Kidney (tissue), 13 donors: ENCODE measurements at regions not wholly inside any gene's neighbourhood (a gene's known extent, or its start where the extent isn't known, plus 50 kb on each side); places are given as distances from the start of the nearest gene placed in this dataset.

Source experiments
- DNase-seq, 5 donors: peaks; one replicate each; pipeline ENCODE4 v3.0.0-alpha.2; 2013 to 2020
- FAIRE-seq: peaks from 2 replicates; lab custom pipeline; 2012; peaks lifted over from hg19 to GRCh38; lab: Jason Lieb, UNC
- H3K27ac ChIP-seq, 2 donors: one replicate each; pipeline ENCODE4 v1.7.0; 2013; ENCODE audit warnings: low read depth in 2 of 2, low read length in 2 of 2, inconsistent platforms in 1 of 2
- H3K27me3 ChIP-seq: one replicate; pipeline ENCODE4 v1.7.1; 2013; ENCODE audit warnings: low read length, inconsistent platforms; ENCODE audit not compliant: control insufficient read depth, insufficient read depth
- H3K36me3 ChIP-seq, 3 donors: one replicate each; pipeline versions ENCODE4 v1.7.0 to v1.7.1; 2013; ENCODE audit warnings: low read length in 3 of 3, control low read depth in 1 of 3, inconsistent platforms in 1 of 3; ENCODE audit not compliant: insufficient read depth in 3 of 3, control insufficient read depth in 2 of 3
- H3K4me1 ChIP-seq, 3 donors: one replicate each; pipeline versions ENCODE4 v1.7.0 to v1.7.1; 2013; ENCODE audit warnings: low read length in 3 of 3, inconsistent platforms in 1 of 3, low read depth in 1 of 3; ENCODE audit not compliant: control insufficient read depth in 2 of 3, insufficient read depth in 2 of 3
- H3K4me3 ChIP-seq, 3 donors: one replicate each; pipeline versions ENCODE4 v1.7.0 to v1.8.1; 2013; ENCODE audit warnings: low read length in 3 of 3, control low read depth in 1 of 3, inconsistent platforms in 1 of 3
- H3K9ac ChIP-seq, 3 donors: one replicate each; pipeline versions ENCODE4 v1.7.0 to v1.7.1; 2013; ENCODE audit warnings: low read length in 3 of 3, control low read depth in 1 of 3, inconsistent platforms in 1 of 3
- H3K9me3 ChIP-seq, 3 donors: one replicate each; pipeline versions ENCODE4 v1.7.0 to v1.7.1; 2013; ENCODE audit warnings: low read length in 3 of 3, control low read depth in 1 of 3, inconsistent platforms in 1 of 3; ENCODE audit not compliant: control insufficient read depth in 2 of 3, insufficient read depth in 1 of 3
- CTCF ChIP-seq: IDR thresholded peaks from 3 replicates; pipeline ENCODE4 v1.5.1; 2012; ENCODE audit warnings: mild to moderate bottlenecking, moderate library complexity, borderline replicate concordance; ENCODE audit not compliant: insufficient read depth; ENCODE audit errors: extremely low read depth
- intact Hi-C: fragments of 100-400 bp; cut with DNase I; formaldehyde crosslinking; loops from one replicate; pipeline ENCODE4 v1.11.1; 2022
- donor health status: control.
- donor health status: control.
- donor health status: control.
- donor health status: control.
- donor health status: control.
- donor health status: DM: yes; HTN: yes; CAD: no.
- donor health status: Normal renal cell carcinoma (clear cell type).

GRCh38 chr4:79638735-79639134 is 230.7 kb upstream of the GK2 start:
- no peak for DNase-seq
- H3K4me1 ChIP-seq = no peaks in the 10 kb centered on the region
- H3K9me3 ChIP-seq = no peaks in the 10 kb centered on the region
- no peaks in the 10 kb centered on the region for H3K36me3 ChIP-seq
- H3K9ac ChIP-seq = no peak overlapping the region
- no peaks in the 10 kb centered on the region for H3K27me3 ChIP-seq
- H3K27ac ChIP-seq = no peak overlapping the region
- intact Hi-C loops = no loop called here
- FAIRE-seq = no peak
- TF ChIP-seq CTCF = no peak
- no peak overlapping the region for H3K4me3 ChIP-seq

GRCh38 chr4:79636991-79637390 is 229.0 kb upstream of the GK2 start:
- Histone ChIP-seq H3K9me3 (no peaks in the 10 kb centered on the region), H3K9ac (no peak overlapping the region), H3K27me3 (no peaks in the 10 kb centered on the region), H3K36me3 (no peaks in the 10 kb centered on the region), H3K4me1 (no peaks in the 10 kb centered on the region), H3K27ac (no peak overlapping the region), H3K4me3 (no peak overlapping the region)
- no peak for DNase-seq
- intact Hi-C loops = no loop called here
- FAIRE-seq = no peak
- TF ChIP-seq CTCF = no peak

DNA sequence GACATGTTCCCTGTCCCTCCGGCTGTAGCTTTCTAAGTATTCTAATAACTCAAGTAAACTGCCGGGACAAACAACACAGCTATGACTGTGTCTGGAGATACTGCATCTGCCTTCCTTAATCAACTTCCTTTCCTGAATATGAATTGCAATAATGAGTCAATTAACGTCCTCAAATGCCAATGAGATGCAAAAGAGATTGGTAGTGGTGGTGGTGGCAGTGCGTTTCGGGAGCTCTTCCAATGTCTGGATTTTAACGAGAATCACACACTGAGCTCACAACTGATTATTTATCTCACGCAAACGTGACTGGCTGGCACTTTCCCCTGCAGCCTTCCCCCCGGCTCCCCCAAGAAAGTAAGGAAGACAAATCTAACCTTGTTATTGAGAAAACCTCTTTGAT is 226.1 kb upstream of the GK2 start:
- Histone ChIP-seq H3K9ac (no peak overlapping the region), H3K27me3 (no peaks in the 10 kb centered on the region), H3K4me1 (no peaks in the 10 kb centered on the region), H3K4me3 (no peak overlapping the region), H3K9me3 (no peaks in the 10 kb centered on the region), H3K27ac (no peak overlapping the region), H3K36me3 (no peaks in the 10 kb centered on the region)
- intact Hi-C loops = no loop called here
- DNase-seq (no peak), FAIRE-seq (no peak)
- no peak for TF ChIP-seq CTCF

DNA sequence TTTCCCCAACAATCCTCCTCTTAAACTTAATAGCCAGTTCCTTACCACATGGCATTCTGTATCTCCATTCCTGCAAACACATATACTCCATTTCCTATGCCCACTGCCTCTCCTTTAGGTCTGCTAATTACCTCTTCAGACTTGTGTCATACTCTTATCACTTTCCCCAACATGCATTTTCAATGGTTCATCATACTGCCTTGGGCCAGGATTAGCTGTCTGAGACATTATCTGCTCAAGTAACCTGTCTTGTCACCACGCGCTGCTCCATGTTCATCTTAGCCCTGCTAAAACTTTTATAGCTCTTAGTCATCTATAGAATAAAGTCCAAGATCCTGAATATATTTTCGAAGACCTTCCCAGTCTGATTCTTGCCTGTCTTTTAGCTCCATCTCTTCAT is 224.1 kb upstream of the GK2 start:
- H3K4me1 ChIP-seq = no peaks in the 10 kb centered on the region
- intact Hi-C loops = no loop called here
- H3K27me3 ChIP-seq = no peaks in the 10 kb centered on the region
- TF ChIP-seq CTCF = no peak
- H3K36me3 ChIP-seq = no peaks in the 10 kb centered on the region
- FAIRE-seq (no peak), DNase-seq (no peak)
- no peak overlapping the region for H3K4me3 ChIP-seq
- H3K9me3 ChIP-seq = no peaks in the 10 kb centered on the region
- H3K27ac ChIP-seq = no peak overlapping the region
- H3K9ac ChIP-seq = no peak overlapping the region
